ENCODE measurements at regions not wholly inside any gene's neighbourhood (a gene's known extent, or its start where the extent isn't known, plus 50 kb on each side); places are given as distances from the start of the nearest gene placed in this dataset.

GRCh38 chr12:22916815-22917214, 291.8 kb downstream of the ETNK1 start:
- Histone ChIP-seq H3K4me3 (ENCODE audit: insufficient read depth in 1 of 2, low read depth in 1 of 2, low read length in 2 of 2) (no peak overlapping the region), H2BK15ac (ENCODE audit: low read depth, poor library complexity, severe bottlenecking) (no peak overlapping the region), H3K27me3 (ENCODE audit: control insufficient read depth in 1 of 2, insufficient read depth in 1 of 2, low read length in 2 of 2) (peaks cover 4 to 17% of the 10 kb centered on the region in 2 experiments), H2AFZ (ENCODE audit: low read depth, low read length) (no peak overlapping the region), H3K9ac (ENCODE audit: low read length) (no peak overlapping the region), H2BK5ac (ENCODE audit: low read depth, low read length, poor library complexity, severe bottlenecking) (no peak overlapping the region), H3K18ac (ENCODE audit: low read depth in 1 of 2, low read length in 2 of 2) (no peak overlapping the region), H2BK120ac (ENCODE audit: low read depth, low read length) (no peak overlapping the region), H3K79me1 (replicated peaks; ENCODE audit: low read length, poor library complexity, severe bottlenecking) (no peaks in the 10 kb centered on the region), H3K14ac (ENCODE audit: low read length in 2 of 2) (no peak overlapping the region), H3K4me1 (ENCODE audit: control insufficient read depth, insufficient read depth, low read depth, low read length) (no peaks in the 10 kb centered on the region), H4K8ac (ENCODE audit: low read length) (no peak overlapping the region), H3K27ac (ENCODE audit: low read length, poor library complexity, severe bottlenecking) (no peak overlapping the region), H2AK5ac (ENCODE audit: low read length, severe bottlenecking) (no peak overlapping the region), H4K91ac (ENCODE audit: low read length) (no peak overlapping the region), H3K4me2 (ENCODE audit: low read length, poor library complexity, severe bottlenecking) (no peak overlapping the region), H3K4ac (ENCODE audit: low read depth in 1 of 2, low read length in 2 of 2) (no peak overlapping the region), H2BK12ac (ENCODE audit: low read length in 2 of 2) (no peak overlapping the region), H3K23ac (ENCODE audit: low read length in 2 of 2) (no peak overlapping the region), H3K36me3 (ENCODE audit: control insufficient read depth in 1 of 2, insufficient read depth in 2 of 2, low read depth in 1 of 2, low read length in 2 of 2) (no peaks in the 10 kb centered on the region), H3K9me3 (ENCODE audit: control insufficient read depth, low read length) (no peaks in the 10 kb centered on the region)
- DNase-seq, result no peak
- 89% methylated on average over 3 of the region's 4 CpGs for WGBS

DNA sequence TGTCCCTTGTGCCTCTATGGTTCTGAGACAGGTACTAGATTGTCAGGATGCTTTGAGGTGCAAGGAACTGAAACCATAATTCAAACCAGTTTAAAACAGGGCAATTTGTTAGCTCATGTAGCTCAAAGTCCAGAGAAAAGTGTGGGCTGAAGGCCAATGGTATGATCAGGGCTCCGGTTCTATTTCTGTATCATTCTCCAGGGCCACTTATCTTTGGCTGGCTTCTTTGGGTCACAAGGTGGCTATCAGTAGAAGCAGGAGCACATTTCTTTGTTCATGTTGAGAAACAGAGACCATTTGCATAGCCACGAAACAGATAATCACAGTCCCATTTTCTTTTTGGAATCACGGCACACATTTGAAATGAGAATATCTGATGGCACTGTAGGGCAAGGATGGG, 294.9 kb downstream of the ETNK1 start:
- Histone ChIP-seq H2BK5ac (ENCODE audit: low read depth, low read length, poor library complexity, severe bottlenecking) (no peak overlapping the region), H3K36me3 (ENCODE audit: control insufficient read depth in 1 of 2, insufficient read depth in 2 of 2, low read depth in 1 of 2, low read length in 2 of 2) (no peaks in the 10 kb centered on the region), H4K8ac (ENCODE audit: low read length) (no peak overlapping the region), H3K4me1 (ENCODE audit: control insufficient read depth, insufficient read depth, low read depth, low read length) (no peaks in the 10 kb centered on the region), H3K23ac (ENCODE audit: low read length in 2 of 2) (no peak overlapping the region), H3K9ac (ENCODE audit: low read length) (no peak overlapping the region), H2BK120ac (ENCODE audit: low read depth, low read length) (no peak overlapping the region), H3K27me3 (ENCODE audit: control insufficient read depth in 1 of 2, insufficient read depth in 1 of 2, low read length in 2 of 2) (peaks cover 0 to 5% of the 10 kb centered on the region in 2 experiments), H2AK5ac (ENCODE audit: low read length, severe bottlenecking) (no peak overlapping the region), H3K4me2 (ENCODE audit: low read length, poor library complexity, severe bottlenecking) (no peak overlapping the region), H2AFZ (ENCODE audit: low read depth, low read length) (no peak overlapping the region), H3K4me3 (ENCODE audit: insufficient read depth in 1 of 2, low read depth in 1 of 2, low read length in 2 of 2) (no peak overlapping the region), H3K79me1 (replicated peaks; ENCODE audit: low read length, poor library complexity, severe bottlenecking) (no peaks in the 10 kb centered on the region), H3K27ac (ENCODE audit: low read length, poor library complexity, severe bottlenecking) (no peak overlapping the region), H3K18ac (ENCODE audit: low read depth in 1 of 2, low read length in 2 of 2) (no peak overlapping the region), H3K9me3 (ENCODE audit: control insufficient read depth, low read length) (no peaks in the 10 kb centered on the region), H3K14ac (ENCODE audit: low read length in 2 of 2) (no peak overlapping the region), H4K91ac (ENCODE audit: low read length) (no peak overlapping the region), H2BK15ac (ENCODE audit: low read depth, poor library complexity, severe bottlenecking) (no peak overlapping the region), H3K4ac (ENCODE audit: low read depth in 1 of 2, low read length in 2 of 2) (no peak overlapping the region), H2BK12ac (ENCODE audit: low read length in 2 of 2) (no peak overlapping the region)
- WGBS, result 92% methylated on average over 3 of the region's 3 CpGs
- DNase-seq, result no peak

DNA sequence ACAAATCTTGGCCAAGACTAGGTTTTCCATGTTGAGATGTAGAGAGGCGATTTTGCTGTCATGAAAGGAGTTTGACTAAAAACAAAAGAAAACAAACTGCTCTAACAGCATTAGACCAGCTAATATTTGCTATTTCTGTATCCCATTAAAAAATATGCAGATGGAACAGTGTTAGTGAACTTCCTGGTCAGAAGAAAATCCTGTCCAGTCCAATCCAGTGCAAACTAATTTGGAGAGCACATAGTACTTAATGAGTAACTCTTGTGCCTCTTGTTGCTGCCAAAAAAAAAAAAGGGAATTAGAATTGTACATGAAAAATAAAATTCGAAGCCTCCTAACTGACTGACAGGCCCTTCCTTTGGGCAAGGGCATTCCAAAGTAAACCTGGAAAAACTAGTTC, 298.8 kb downstream of the ETNK1 start:
- no peak for DNase-seq
- no peak overlapping the region for H2BK120ac ChIP-seq (ENCODE audit: low read depth, low read length)
- H4K91ac ChIP-seq (ENCODE audit: low read length), result no peak overlapping the region
- H3K27me3 ChIP-seq (ENCODE audit: control insufficient read depth in 1 of 2, insufficient read depth in 1 of 2, low read length in 2 of 2), result no peaks in the 10 kb centered on the region
- no peak overlapping the region for H2BK5ac ChIP-seq (ENCODE audit: low read depth, low read length, poor library complexity, severe bottlenecking)
- H3K9me3 ChIP-seq (ENCODE audit: control insufficient read depth, low read length), result no peaks in the 10 kb centered on the region
- H2BK12ac ChIP-seq (ENCODE audit: low read length in 2 of 2), result no peak overlapping the region
- WGBS, result 50% methylated on average over 1 of the region's 2 CpGs
- no peak overlapping the region for H3K27ac ChIP-seq (ENCODE audit: low read length, poor library complexity, severe bottlenecking)
- no peak overlapping the region for H4K8ac ChIP-seq (ENCODE audit: low read length)
- no peak overlapping the region for H3K4ac ChIP-seq (ENCODE audit: low read depth in 1 of 2, low read length in 2 of 2)
- no peaks in the 10 kb centered on the region for H3K36me3 ChIP-seq (ENCODE audit: control insufficient read depth in 1 of 2, insufficient read depth in 2 of 2, low read depth in 1 of 2, low read length in 2 of 2)
- H3K79me1 ChIP-seq (replicated peaks; ENCODE audit: low read length, poor library complexity, severe bottlenecking), result no peaks in the 10 kb centered on the region
- no peak overlapping the region for H2BK15ac ChIP-seq (ENCODE audit: low read depth, poor library complexity, severe bottlenecking)
- H3K23ac ChIP-seq (ENCODE audit: low read length in 2 of 2), result no peak overlapping the region
- H3K4me1 ChIP-seq (ENCODE audit: control insufficient read depth, insufficient read depth, low read depth, low read length), result no peaks in the 10 kb centered on the region
- H3K14ac ChIP-seq (ENCODE audit: low read length in 2 of 2), result no peak overlapping the region
- H3K18ac ChIP-seq (ENCODE audit: low read depth in 1 of 2, low read length in 2 of 2), result no peak overlapping the region
- H3K4me2 ChIP-seq (ENCODE audit: low read length, poor library complexity, severe bottlenecking), result no peak overlapping the region
- H3K9ac ChIP-seq (ENCODE audit: low read length), result no peak overlapping the region
- H3K4me3 ChIP-seq (ENCODE audit: insufficient read depth in 1 of 2, low read depth in 1 of 2, low read length in 2 of 2), result no peak overlapping the region
- no peak overlapping the region for H2AK5ac ChIP-seq (ENCODE audit: low read length, severe bottlenecking)
- no peak overlapping the region for H2AFZ ChIP-seq (ENCODE audit: low read depth, low read length)

DNA sequence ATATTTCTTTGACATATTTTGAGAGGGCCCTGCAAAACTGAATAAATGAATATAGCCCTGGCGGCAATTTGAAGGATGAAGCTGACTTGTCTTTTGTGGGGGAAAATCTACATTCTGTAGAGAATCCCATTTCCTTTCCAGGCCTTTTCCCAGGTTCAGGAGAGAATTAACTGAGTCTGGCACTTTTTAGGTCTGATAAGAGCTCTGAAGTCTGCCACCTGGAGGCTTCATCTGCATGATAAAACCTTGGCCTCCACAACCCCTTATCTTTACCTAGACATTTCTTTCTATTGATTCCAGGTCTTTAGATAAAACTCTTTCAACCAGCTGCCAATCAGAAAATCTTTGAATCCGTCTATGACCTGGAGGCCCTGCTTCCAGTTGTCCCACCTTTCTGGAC, 299.4 kb downstream of the ETNK1 start:
- Histone ChIP-seq H3K36me3 (ENCODE audit: control insufficient read depth in 1 of 2, insufficient read depth in 2 of 2, low read depth in 1 of 2, low read length in 2 of 2) (no peaks in the 10 kb centered on the region), H3K9me3 (ENCODE audit: control insufficient read depth, low read length) (no peaks in the 10 kb centered on the region), H2BK15ac (ENCODE audit: low read depth, poor library complexity, severe bottlenecking) (no peak overlapping the region), H2BK5ac (ENCODE audit: low read depth, low read length, poor library complexity, severe bottlenecking) (no peak overlapping the region), H2AK5ac (ENCODE audit: low read length, severe bottlenecking) (no peak overlapping the region), H4K8ac (ENCODE audit: low read length) (no peak overlapping the region), H3K79me1 (replicated peaks; ENCODE audit: low read length, poor library complexity, severe bottlenecking) (no peaks in the 10 kb centered on the region), H3K4me2 (ENCODE audit: low read length, poor library complexity, severe bottlenecking) (no peak overlapping the region), H2BK120ac (ENCODE audit: low read depth, low read length) (no peak overlapping the region), H3K9ac (ENCODE audit: low read length) (no peak overlapping the region), H2AFZ (ENCODE audit: low read depth, low read length) (no peak overlapping the region), H3K4me3 (ENCODE audit: insufficient read depth in 1 of 2, low read depth in 1 of 2, low read length in 2 of 2) (no peak overlapping the region), H3K4me1 (ENCODE audit: control insufficient read depth, insufficient read depth, low read depth, low read length) (no peaks in the 10 kb centered on the region), H3K14ac (ENCODE audit: low read length in 2 of 2) (no peak overlapping the region), H3K18ac (ENCODE audit: low read depth in 1 of 2, low read length in 2 of 2) (no peak overlapping the region), H3K27me3 (ENCODE audit: control insufficient read depth in 1 of 2, insufficient read depth in 1 of 2, low read length in 2 of 2) (no peaks in the 10 kb centered on the region), H4K91ac (ENCODE audit: low read length) (no peak overlapping the region), H2BK12ac (ENCODE audit: low read length in 2 of 2) (no peak overlapping the region), H3K4ac (ENCODE audit: low read depth in 1 of 2, low read length in 2 of 2) (no peak overlapping the region), H3K27ac (ENCODE audit: low read length, poor library complexity, severe bottlenecking) (no peak overlapping the region), H3K23ac (ENCODE audit: low read length in 2 of 2) (no peak overlapping the region)
- DNase-seq, result no peak
- 91% methylated on average over 2 of the region's 2 CpGs for WGBS

Measured in mesenchymal stem cell (in vitro differentiated cells and primary cell).